ENCODE measurements at regions not wholly inside any gene's neighbourhood (a gene's known extent, or its start where the extent isn't known, plus 50 kb on each side); places are given as distances from the start of the nearest gene placed in this dataset.

GRCh38 chr9:23073136-23073535 lies 626.5 kb downstream of the DMRTA1 start:
- ATAC-seq (no peak), DNase-seq (no peak)
- intact Hi-C loops (cut with DNase I) = no loop called here
- no peak for TF ChIP-seq CTCF (IDR thresholded peaks at IDR 0.05)
- Histone ChIP-seq H3K27ac (no peak overlapping the region), H3K36me3 (no peaks in the 10 kb centered on the region), H3K9me3 (peaks cover 0 to 8% (median 0%) of the 10 kb centered on the region in 11 donors), H3K27me3 (no peaks in the 10 kb centered on the region), H3K4me3 (no peak overlapping the region), H3K4me1 (no peaks in the 10 kb centered on the region)
- WGBS, 2 donors = 40% methylated on average over 1 of the region's 1 CpG

GRCh38 chr9:23079798-23080197 lies 633.2 kb downstream of the DMRTA1 start:
- Histone ChIP-seq H3K4me1 (no peaks in the 10 kb centered on the region), H3K27ac (no peak overlapping the region), H3K36me3 (no peaks in the 10 kb centered on the region), H3K4me3 (no peak overlapping the region), H3K9me3 (peaks cover 0 to 2% (median 0%) of the 10 kb centered on the region in 11 donors), H3K27me3 (no peaks in the 10 kb centered on the region)
- no peak for ATAC-seq
- intact Hi-C loops (cut with DNase I) = no loop called here
- 79 to 80% methylated on average over 2 of the region's 2 CpGs for WGBS, 2 donors
- no peak for TF ChIP-seq CTCF (IDR thresholded peaks at IDR 0.05)
- DNase-seq = no peak

- Histone ChIP-seq H3K4me1 (no peaks in the 10 kb centered on the region), H3K36me3 (no peaks in the 10 kb centered on the region), H3K27me3 (no peaks in the 10 kb centered on the region), H3K4me3 (no peak overlapping the region), H3K27ac (no peak overlapping the region), H3K9me3 (peaks cover 0 to 9% (median 0%) of the 10 kb centered on the region in 11 donors)
- no peak for TF ChIP-seq CTCF (IDR thresholded peaks at IDR 0.05)
- 75 to 76% methylated on average over 5 of the region's 5 CpGs for WGBS, 2 donors
- intact Hi-C loops (cut with DNase I) = no loop called here
- DNase-seq (no peak), ATAC-seq (no peak)
Observed at GRCh38 chr9:23081377-23081776, 634.8 kb downstream of the DMRTA1 start.

GRCh38 chr9:23088932-23089364 lies 642.3 kb downstream of the DMRTA1 start:
- DNase-seq = no peak
- intact Hi-C loops (cut with DNase I) = no loop called here
- H3K9me3 ChIP-seq = peaks cover 0 to 25% (median 0%) of the 10 kb centered on the region in 11 donors
- ATAC-seq = no peak
- H3K4me1 ChIP-seq = no peaks in the 10 kb centered on the region
- H3K4me3 ChIP-seq = no peak overlapping the region
- no peak overlapping the region for H3K27ac ChIP-seq
- no peaks in the 10 kb centered on the region for H3K27me3 ChIP-seq
- 77 to 78% methylated on average over 5 of the region's 5 CpGs for WGBS, 2 donors
- H3K36me3 ChIP-seq = no peaks in the 10 kb centered on the region
- no peak for TF ChIP-seq CTCF (IDR thresholded peaks at IDR 0.05)

All from heart right ventricle (tissue), 16 donors.